ENCODE measurements at regions not wholly inside any gene's neighbourhood (a gene's known extent, or its start where the extent isn't known, plus 50 kb on each side); places are given as distances from the start of the nearest gene placed in this dataset.
A peak's percentile ranks its signal among the peaks of the same experiment; 100 is the strongest.

DNA sequence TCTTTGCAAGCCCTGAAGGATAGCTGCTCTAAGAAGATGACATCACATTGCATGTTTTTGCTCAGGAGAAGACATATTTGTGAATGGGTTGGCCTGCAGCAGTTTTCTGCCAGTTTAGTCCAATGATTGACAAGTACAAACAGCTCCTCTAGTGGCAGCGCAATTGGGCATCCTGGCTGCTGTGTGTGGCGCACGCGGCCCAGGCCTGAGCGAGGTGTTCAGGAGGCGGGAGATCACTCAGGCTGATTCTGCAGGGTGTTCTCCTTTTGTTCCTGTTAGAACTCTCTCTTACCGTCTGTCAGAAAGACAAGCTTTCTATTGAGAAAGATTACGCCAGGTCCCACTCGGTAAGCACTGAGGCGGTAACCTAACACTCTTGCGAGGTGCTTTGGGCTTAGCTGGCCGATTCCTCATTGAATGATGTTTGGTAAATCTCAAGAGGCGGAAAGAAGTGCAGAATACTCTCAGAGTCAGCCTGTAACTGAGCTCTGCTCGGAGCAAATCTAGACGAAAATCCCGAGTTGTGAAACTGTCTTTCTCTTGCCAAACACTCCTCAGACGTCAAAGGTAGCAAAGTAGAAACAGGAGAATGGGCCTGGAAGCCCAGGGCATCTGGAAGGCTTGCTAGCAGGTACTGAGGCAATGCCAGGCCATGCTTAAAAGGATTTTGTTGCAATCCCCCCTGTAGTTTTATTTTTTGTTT, 219.2 kb upstream of the BMPER start (continued):
- TF ChIP-seq ZNF12 (CRISPR knock-in tag; IDR thresholded peaks at IDR 0.05), result 0 out of 2 replicates have a peak, but pooled peaks have one; percentile 20
- no peak for TF ChIP-seq NRL (CRISPR knock-in tag; IDR thresholded peaks at IDR 0.05; ENCODE audit: borderline replicate concordance)
- TF ChIP-seq SP5 (CRISPR knock-in tag; IDR thresholded peaks at IDR 0.05; ENCODE audit: borderline replicate concordance, low read depth), result no peak
- no peak for TF ChIP-seq ZNF703 (CRISPR knock-in tag; IDR thresholded peaks at IDR 0.05; ENCODE audit: borderline replicate concordance)
- TF ChIP-seq, protein P1, sequence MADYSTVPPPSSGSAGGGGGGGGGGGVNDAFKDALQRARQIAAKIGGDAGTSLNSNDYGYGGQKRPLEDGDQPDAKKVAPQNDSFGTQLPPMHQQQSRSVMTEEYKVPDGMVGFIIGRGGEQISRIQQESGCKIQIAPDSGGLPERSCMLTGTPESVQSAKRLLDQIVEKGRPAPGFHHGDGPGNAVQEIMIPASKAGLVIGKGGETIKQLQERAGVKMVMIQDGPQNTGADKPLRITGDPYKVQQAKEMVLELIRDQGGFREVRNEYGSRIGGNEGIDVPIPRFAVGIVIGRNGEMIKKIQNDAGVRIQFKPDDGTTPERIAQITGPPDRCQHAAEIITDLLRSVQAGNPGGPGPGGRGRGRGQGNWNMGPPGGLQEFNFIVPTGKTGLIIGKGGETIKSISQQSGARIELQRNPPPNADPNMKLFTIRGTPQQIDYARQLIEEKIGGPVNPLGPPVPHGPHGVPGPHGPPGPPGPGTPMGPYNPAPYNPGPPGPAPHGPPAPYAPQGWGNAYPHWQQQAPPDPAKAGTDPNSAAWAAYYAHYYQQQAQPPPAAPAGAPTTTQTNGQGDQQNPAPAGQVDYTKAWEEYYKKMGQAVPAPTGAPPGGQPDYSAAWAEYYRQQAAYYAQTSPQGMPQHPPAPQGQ (CRISPR knock-in tag; IDR thresholded peaks at IDR 0.05; ENCODE audit: borderline replicate concordance), result no peak

DNA sequence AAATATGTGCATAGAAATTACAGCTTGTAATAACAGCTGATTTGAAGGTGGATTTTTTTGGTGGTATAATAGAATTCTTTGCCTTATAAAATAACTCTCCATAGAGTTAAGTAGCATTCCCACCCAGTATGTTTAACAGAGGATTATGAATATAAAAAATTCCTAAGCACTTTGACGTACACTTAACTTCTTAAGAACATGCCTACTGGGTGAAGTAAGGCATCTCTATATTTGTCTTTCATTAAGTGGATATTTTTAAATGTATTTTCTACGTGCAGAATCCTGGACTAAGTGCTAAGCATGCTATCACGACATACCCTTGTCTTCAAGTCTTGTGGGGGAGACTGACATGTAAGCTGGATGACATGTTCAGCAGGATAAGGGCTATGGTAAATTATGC, 217.7 kb upstream of the BMPER start:
- intact Hi-C loops (cut with micrococcal nuclease; ENCODE audit: unreplicated experiment) (no loop called here), in situ Hi-C loops (cut with HindIII; ENCODE audit: extremely low pct_ligation_motif_present, low pct_unique_long_range_greater_than_20kb) (no loop called here)
- FAIRE-seq (no peak), ATAC-seq (no peak), DNase-seq (ENCODE audit: low spot score) (no peak)
- Histone ChIP-seq H3K27ac (ENCODE audit: extremely low read length, insufficient read depth, low read length) (no peak overlapping the region), H2AFZ (ENCODE audit: low read length) (no peak overlapping the region), H3K9me3 (ENCODE audit: low read length) (no peaks in the 10 kb centered on the region), H3K4me1 (ENCODE audit: insufficient read depth, low read length) (no peaks in the 10 kb centered on the region), H3K4me3 (replicated peaks in 1 of 3; ENCODE audit: insufficient read depth in 1 of 3, low read depth in 2 of 3, low read length in 3 of 3) (no peak overlapping the region), H3K4me2 (ENCODE audit: low read depth, low read length) (no peak overlapping the region), H3K9ac (ENCODE audit: insufficient read depth, low read depth, low read length) (no peak overlapping the region), H4K20me1 (ENCODE audit: insufficient read depth, low read length) (no peaks in the 10 kb centered on the region), H3K79me2 (ENCODE audit: insufficient read depth, low read length) (no peaks in the 10 kb centered on the region), H3K36me3 (replicated peaks in 1 of 2; ENCODE audit: control insufficient read depth in 1 of 2, insufficient read depth in 2 of 2, low read length in 2 of 2) (no peaks in the 10 kb centered on the region), H3K27me3 (ENCODE audit: control insufficient read depth in 1 of 2, insufficient read depth in 2 of 2, low read length in 2 of 2) (no peaks in the 10 kb centered on the region)
- BruUV-seq (replicated peaks), result no TSS peak
- ChIA-PET CTCF (ENCODE audit: low intra/inter-chr PET ratio, low total read pairs) (no interaction called here), POLR2A (no interaction called here)
- WGBS (ENCODE audit: low lambda C conversion rate), result 46% methylated on average over 3 of the region's 3 CpGs
- no peak for TF ChIP-seq ZNF431 (CRISPR knock-in tag; IDR thresholded peaks at IDR 0.05; ENCODE audit: borderline replicate concordance, low read depth)
- TF ChIP-seq, protein P2, sequence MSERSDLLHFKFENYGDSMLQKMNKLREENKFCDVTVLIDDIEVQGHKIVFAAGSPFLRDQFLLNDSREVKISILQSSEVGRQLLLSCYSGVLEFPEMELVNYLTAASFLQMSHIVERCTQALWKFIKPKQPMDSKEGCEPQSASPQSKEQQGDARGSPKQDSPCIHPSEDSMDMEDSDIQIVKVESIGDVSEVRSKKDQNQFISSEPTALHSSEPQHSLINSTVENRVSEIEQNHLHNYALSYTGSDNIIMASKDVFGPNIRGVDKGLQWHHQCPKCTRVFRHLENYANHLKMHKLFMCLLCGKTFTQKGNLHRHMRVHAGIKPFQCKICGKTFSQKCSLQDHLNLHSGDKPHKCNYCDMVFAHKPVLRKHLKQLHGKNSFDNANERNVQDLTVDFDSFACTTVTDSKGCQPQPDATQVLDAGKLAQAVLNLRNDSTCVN (CRISPR knock-in tag; IDR thresholded peaks at IDR 0.05; ENCODE audit: borderline replicate concordance), result no peak
- TF ChIP-seq ZNF766 (CRISPR knock-in tag; IDR thresholded peaks at IDR 0.05; ENCODE audit: borderline replicate concordance), result no peak
- TF ChIP-seq, protein P3, sequence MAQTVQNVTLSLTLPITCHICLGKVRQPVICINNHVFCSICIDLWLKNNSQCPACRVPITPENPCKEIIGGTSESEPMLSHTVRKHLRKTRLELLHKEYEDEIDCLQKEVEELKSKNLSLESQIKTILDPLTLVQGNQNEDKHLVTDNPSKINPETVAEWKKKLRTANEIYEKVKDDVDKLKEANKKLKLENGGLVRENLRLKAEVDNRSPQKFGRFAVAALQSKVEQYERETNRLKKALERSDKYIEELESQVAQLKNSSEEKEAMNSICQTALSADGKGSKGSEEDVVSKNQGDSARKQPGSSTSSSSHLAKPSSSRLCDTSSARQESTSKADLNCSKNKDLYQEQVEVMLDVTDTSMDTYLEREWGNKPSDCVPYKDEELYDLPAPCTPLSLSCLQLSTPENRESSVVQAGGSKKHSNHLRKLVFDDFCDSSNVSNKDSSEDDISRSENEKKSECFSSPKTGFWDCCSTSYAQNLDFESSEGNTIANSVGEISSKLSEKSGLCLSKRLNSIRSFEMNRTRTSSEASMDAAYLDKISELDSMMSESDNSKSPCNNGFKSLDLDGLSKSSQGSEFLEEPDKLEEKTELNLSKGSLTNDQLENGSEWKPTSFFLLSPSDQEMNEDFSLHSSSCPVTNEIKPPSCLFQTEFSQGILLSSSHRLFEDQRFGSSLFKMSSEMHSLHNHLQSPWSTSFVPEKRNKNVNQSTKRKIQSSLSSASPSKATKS (CRISPR knock-in tag; IDR thresholded peaks at IDR 0.05), result no peak
- TF ChIP-seq ZBTB46 (CRISPR knock-in tag; IDR thresholded peaks at IDR 0.05; ENCODE audit: borderline replicate concordance), result no peak
- TF ChIP-seq KLF15 (CRISPR knock-in tag; IDR thresholded peaks at IDR 0.05; ENCODE audit: borderline replicate concordance), result no peak
- TF ChIP-seq ZSCAN22 (CRISPR knock-in tag; IDR thresholded peaks at IDR 0.05), result no peak
- TF ChIP-seq, protein P4, sequence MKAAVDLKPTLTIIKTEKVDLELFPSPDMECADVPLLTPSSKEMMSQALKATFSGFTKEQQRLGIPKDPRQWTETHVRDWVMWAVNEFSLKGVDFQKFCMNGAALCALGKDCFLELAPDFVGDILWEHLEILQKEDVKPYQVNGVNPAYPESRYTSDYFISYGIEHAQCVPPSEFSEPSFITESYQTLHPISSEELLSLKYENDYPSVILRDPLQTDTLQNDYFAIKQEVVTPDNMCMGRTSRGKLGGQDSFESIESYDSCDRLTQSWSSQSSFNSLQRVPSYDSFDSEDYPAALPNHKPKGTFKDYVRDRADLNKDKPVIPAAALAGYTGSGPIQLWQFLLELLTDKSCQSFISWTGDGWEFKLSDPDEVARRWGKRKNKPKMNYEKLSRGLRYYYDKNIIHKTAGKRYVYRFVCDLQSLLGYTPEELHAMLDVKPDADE (CRISPR knock-in tag; IDR thresholded peaks at IDR 0.05), result no peak

Measured in HepG2 (cell line).